CD14-positive monocyte (primary cell): ENCODE measurements at regions not wholly inside any gene's neighbourhood (a gene's known extent, or its start where the extent isn't known, plus 50 kb on each side); places are given as distances from the start of the nearest gene placed in this dataset.

Experiments used
- DNase-seq, 3 donors: peaks; one replicate each; pipeline ENCODE4 v3.0.0-alpha.2; 2011 to 2022
- H2AFZ ChIP-seq: 2 replicates; pipeline ENCODE4 v1.6.0; 2012; ENCODE audit warnings: mild to moderate bottlenecking, low read depth, low read length, inconsistent platforms; ENCODE audit not compliant: insufficient read depth, poor library complexity, severe bottlenecking
- H3K27ac ChIP-seq, 2 donors: 1 replicate in 1 of 2; 2 replicates in 1 of 2; pipeline ENCODE4 v1.5.1; 2012 to 2013; ENCODE audit warnings: low read length in 2 of 2, control low read depth in 1 of 2, inconsistent platforms in 1 of 2, low read depth in 1 of 2, mild to moderate bottlenecking in 1 of 2
- H3K27me3 ChIP-seq, 2 donors: one replicate each; pipeline versions ENCODE4 v1.6.0 to v1.6.1; 2011 to 2013; ENCODE audit warnings: low read length in 2 of 2; ENCODE audit not compliant: control insufficient read depth in 2 of 2, insufficient read depth in 2 of 2
- H3K36me3 ChIP-seq, 2 donors: replicated peaks in 1 of 2; 1 replicate in 1 of 2; 2 replicates in 1 of 2; pipeline versions ENCODE4 v1.5.1 to v1.6.1; 2012 to 2013; ENCODE audit warnings: low read length in 2 of 2, control low read depth in 1 of 2, inconsistent platforms in 1 of 2, mild to moderate bottlenecking in 1 of 2; ENCODE audit not compliant: insufficient read depth in 2 of 2, control insufficient read depth in 1 of 2
- H3K4me1 ChIP-seq, 2 donors: 1 replicate in 1 of 2; 2 replicates in 1 of 2; pipeline versions ENCODE4 v1.5.1 to v1.6.1; 2012 to 2013; ENCODE audit warnings: low read length in 2 of 2, control low read depth in 1 of 2, inconsistent platforms in 1 of 2, mild to moderate bottlenecking in 1 of 2, moderate library complexity in 1 of 2; ENCODE audit not compliant: insufficient read depth in 2 of 2, control insufficient read depth in 1 of 2
- H3K4me2 ChIP-seq: replicated peaks from 2 replicates; pipeline ENCODE3; 2012; ENCODE audit warnings: low read length, moderate library complexity, mild to moderate bottlenecking; ENCODE audit not compliant: poor library complexity, severe bottlenecking; ENCODE audit errors: extremely low read depth
- H3K4me3 ChIP-seq, 3 experiments: fragments of 200-600 bp in 1 of 3; sonication (generic) in 1 of 3; replicated peaks in 1 of 3; 1 replicate in 2 of 3; 2 replicates in 1 of 3; pipeline ENCODE4 v1.5.1; 2011 to 2013; ENCODE audit warnings: low read length in 3 of 3, mild to moderate bottlenecking in 3 of 3, control low read depth in 2 of 3, low read depth in 2 of 3, inconsistent platforms in 1 of 3, moderate library complexity in 1 of 3
- H3K79me2 ChIP-seq: 2 replicates; pipeline ENCODE4 v1.6.0; 2012; ENCODE audit warnings: mild to moderate bottlenecking, control low read depth, inconsistent platforms, low read length, moderate library complexity; ENCODE audit not compliant: insufficient read depth
- H3K9ac ChIP-seq: 2 replicates; pipeline ENCODE4 v1.6.0; 2017; ENCODE audit warnings: low read length, mild to moderate bottlenecking; ENCODE audit not compliant: insufficient read depth, poor library complexity, severe bottlenecking
- H3K9me3 ChIP-seq, 2 donors: replicated peaks in 1 of 2; 1 replicate in 1 of 2; 2 replicates in 1 of 2; pipeline versions ENCODE4 v1.5.1 to v1.6.1; 2012 to 2013; ENCODE audit warnings: low read length in 2 of 2, control low read depth in 1 of 2; ENCODE audit not compliant: control insufficient read depth in 1 of 2, insufficient read depth in 1 of 2
- H4K20me1 ChIP-seq: 2 replicates; pipeline ENCODE4 v1.6.0; 2012; ENCODE audit warnings: mild to moderate bottlenecking, low read length, control low read depth, moderate library complexity; ENCODE audit not compliant: insufficient read depth
- H3K27ac Mint-ChIP-seq, 7 donors: one replicate each; pipeline ENCODE4 v1.8.0; 2020; ENCODE audit warnings: mild to moderate bottlenecking in 7 of 7, mixed read lengths in 7 of 7, moderate library complexity in 6 of 7, inconsistent platforms in 2 of 7
- H3K27me3 Mint-ChIP-seq, 3 donors: one replicate each; pipeline ENCODE4 v1.8.0; 2021 to 2022; ENCODE audit warnings: low read depth in 3 of 3, mild to moderate bottlenecking in 3 of 3, mixed read lengths in 3 of 3, moderate library complexity in 3 of 3, inconsistent platforms in 1 of 3
- H3K36me3 Mint-ChIP-seq, 2 donors: one replicate each; pipeline ENCODE4 v1.8.0; 2020; ENCODE audit warnings: mixed read lengths in 2 of 2, inconsistent platforms in 1 of 2, mild to moderate bottlenecking in 1 of 2
- H3K4me1 Mint-ChIP-seq: one replicate; pipeline ENCODE4 v1.8.0; 2020; ENCODE audit warnings: mild to moderate bottlenecking, mixed read lengths
- H3K4me3 Mint-ChIP-seq, 2 donors: one replicate each; pipeline ENCODE4 v1.8.0; 2020; ENCODE audit warnings: mild to moderate bottlenecking in 2 of 2, mixed read lengths in 2 of 2, moderate library complexity in 1 of 2
- H3K9me3 Mint-ChIP-seq, 7 donors: one replicate each; pipeline ENCODE4 v1.8.0; 2020 to 2022; ENCODE audit warnings: mixed read lengths in 7 of 7, mild to moderate bottlenecking in 6 of 7, moderate library complexity in 6 of 7, inconsistent platforms in 2 of 7
- CTCF ChIP-seq: fragments of 200-600 bp; IDR thresholded peaks from one replicate; pipeline ENCODE4 v1.8.0; 2022; ENCODE audit warnings: antibody characterized with exemption, mild to moderate bottlenecking
- WGBS: methylation state at CpG from one replicate; pipeline ENCODE4 v1.1.5; 2013; ENCODE audit warnings: missing lambda C conversion rate; ENCODE audit not compliant: insufficient coverage; 5-methylcytosine and 5-hydroxymethylcytosine counted together
- intact Hi-C, 2 donors: fragments of 100-400 bp; cut with micrococcal nuclease; formaldehyde crosslinking; loops; one replicate each; pipeline versions ENCODE4 v1.15.0 to v1.15.1; 2023

GRCh38 chr18:1034971-1035370 lies 130.3 kb downstream of the ADCYAP1 start:
- no peaks in the 10 kb centered on the region for H3K36me3 Mint-ChIP-seq
- no peak overlapping the region for H3K27ac Mint-ChIP-seq

GRCh38 chr18:1036926-1037325 lies 132.3 kb downstream of the ADCYAP1 start:
- Histone ChIP-seq H3K79me2 (no peaks in the 10 kb centered on the region), H3K9me3 (peaks cover 0 to 19% of the 10 kb centered on the region in 2 donors), H2AFZ (no peak overlapping the region), H3K27me3 (no peaks in the 10 kb centered on the region), H3K27ac (no peak overlapping the region), H3K4me3 (no peak overlapping the region), H3K4me1 (no peaks in the 10 kb centered on the region), H3K4me2 (no peak overlapping the region), H4K20me1 (no peaks in the 10 kb centered on the region), H3K36me3 (no peaks in the 10 kb centered on the region), H3K9ac (no peak overlapping the region)
- intact Hi-C loops, result no loop called here
- no peaks in the 10 kb centered on the region for H3K36me3 Mint-ChIP-seq
- no peaks in the 10 kb centered on the region for H3K4me1 Mint-ChIP-seq
- 40% methylated on average over 2 of the region's 3 CpGs for WGBS
- H3K27ac Mint-ChIP-seq, result no peak overlapping the region
- H3K9me3 Mint-ChIP-seq, result peaks cover 13 to 31% (median 15%) of the 10 kb centered on the region in 7 donors
- no peak for DNase-seq
- peaks cover 0 to 3% (median 0%) of the 10 kb centered on the region in 3 donors for H3K27me3 Mint-ChIP-seq
- no peak overlapping the region for H3K4me3 Mint-ChIP-seq
- TF ChIP-seq CTCF, result no peak

More at GRCh38 chr18:1034971-1035370, 130.3 kb downstream of the ADCYAP1 start:
- Histone ChIP-seq H3K9ac (no peak overlapping the region), H4K20me1 (no peaks in the 10 kb centered on the region), H3K27ac (no peak overlapping the region), H3K9me3 (peaks cover 0 to 17% of the 10 kb centered on the region in 2 donors), H3K4me3 (no peak overlapping the region), H2AFZ (no peak overlapping the region), H3K36me3 (no peaks in the 10 kb centered on the region), H3K4me1 (no peaks in the 10 kb centered on the region), H3K79me2 (no peaks in the 10 kb centered on the region), H3K27me3 (no peaks in the 10 kb centered on the region), H3K4me2 (no peak overlapping the region)
- intact Hi-C loops, result no loop called here
- Mint-ChIP-seq H3K9me3 (peaks cover 15 to 28% (median 17%) of the 10 kb centered on the region in 7 donors), H3K4me3 (no peak overlapping the region), H3K27me3 (peaks cover 0 to 3% (median 0%) of the 10 kb centered on the region in 3 donors), H3K4me1 (no peaks in the 10 kb centered on the region)
- no peak for DNase-seq
- 92% methylated on average over 6 of the region's 6 CpGs for WGBS
- TF ChIP-seq CTCF, result no peak
